ENCODE measurements at regions not wholly inside any gene's neighbourhood (a gene's known extent, or its start where the extent isn't known, plus 50 kb on each side); places are given as distances from the start of the nearest gene placed in this dataset.

DNA sequence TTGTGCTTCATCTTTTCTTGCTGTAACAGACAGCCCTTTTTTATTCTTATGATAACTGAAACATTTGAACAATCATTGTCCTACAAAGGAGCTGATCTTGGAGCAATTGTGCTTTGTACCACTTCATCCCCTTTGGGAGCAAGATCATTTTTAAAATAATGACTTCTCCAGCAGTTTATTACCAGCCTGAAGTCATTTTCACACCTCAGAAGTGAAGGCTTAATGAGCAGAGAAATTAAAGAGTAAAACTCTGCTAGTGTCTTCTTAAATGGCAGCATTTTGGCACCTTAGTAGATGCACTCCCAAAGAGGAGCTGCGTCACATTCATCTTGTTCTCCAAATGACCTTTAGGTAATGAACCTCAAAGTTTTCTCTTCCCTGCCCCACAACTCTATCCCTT, 439.6 kb upstream of the CAMK1G start:
- Histone ChIP-seq H3K36me3 (no peaks in the 10 kb centered on the region), H3K27me3 (no peaks in the 10 kb centered on the region), H3K27ac (no peak overlapping the region), H3K4me1 (no peaks in the 10 kb centered on the region), H3K4me3 (no peak overlapping the region), H3K9me3 (no peaks in the 10 kb centered on the region)
- FAIRE-seq (no peak), ATAC-seq (no peak), DNase-seq (no peak)
- intact Hi-C loops (cut with DNase I), result no loop called here
- TF ChIP-seq, protein P1, sequence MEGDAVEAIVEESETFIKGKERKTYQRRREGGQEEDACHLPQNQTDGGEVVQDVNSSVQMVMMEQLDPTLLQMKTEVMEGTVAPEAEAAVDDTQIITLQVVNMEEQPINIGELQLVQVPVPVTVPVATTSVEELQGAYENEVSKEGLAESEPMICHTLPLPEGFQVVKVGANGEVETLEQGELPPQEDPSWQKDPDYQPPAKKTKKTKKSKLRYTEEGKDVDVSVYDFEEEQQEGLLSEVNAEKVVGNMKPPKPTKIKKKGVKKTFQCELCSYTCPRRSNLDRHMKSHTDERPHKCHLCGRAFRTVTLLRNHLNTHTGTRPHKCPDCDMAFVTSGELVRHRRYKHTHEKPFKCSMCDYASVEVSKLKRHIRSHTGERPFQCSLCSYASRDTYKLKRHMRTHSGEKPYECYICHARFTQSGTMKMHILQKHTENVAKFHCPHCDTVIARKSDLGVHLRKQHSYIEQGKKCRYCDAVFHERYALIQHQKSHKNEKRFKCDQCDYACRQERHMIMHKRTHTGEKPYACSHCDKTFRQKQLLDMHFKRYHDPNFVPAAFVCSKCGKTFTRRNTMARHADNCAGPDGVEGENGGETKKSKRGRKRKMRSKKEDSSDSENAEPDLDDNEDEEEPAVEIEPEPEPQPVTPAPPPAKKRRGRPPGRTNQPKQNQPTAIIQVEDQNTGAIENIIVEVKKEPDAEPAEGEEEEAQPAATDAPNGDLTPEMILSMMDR (IDR thresholded peaks at IDR 0.05), result no peak
- 78 to 100% methylated on average over 1 of the region's 1 CpG for WGBS, 2 donors

DNA sequence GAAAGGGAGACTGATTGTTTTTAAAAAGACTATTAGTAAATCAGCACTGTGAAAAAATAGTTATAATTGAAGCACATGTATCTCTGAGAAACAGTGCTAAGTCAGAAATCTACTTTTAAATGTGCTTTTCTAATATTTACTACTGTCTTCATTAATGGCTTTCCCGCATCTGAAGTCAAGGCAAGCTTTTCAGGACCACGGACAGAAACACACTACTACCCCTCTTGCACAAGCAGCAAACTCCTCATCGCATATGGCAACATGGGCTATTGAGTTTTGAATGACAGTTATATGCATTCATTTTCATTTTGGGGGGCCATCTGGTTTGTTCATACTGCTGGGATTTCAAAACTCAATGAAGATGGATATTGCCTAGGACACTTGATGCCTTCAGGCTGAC, 433.4 kb upstream of the CAMK1G start:
- H3K4me1 ChIP-seq, result no peaks in the 10 kb centered on the region
- H3K27ac ChIP-seq, result no peak overlapping the region
- H3K4me3 ChIP-seq, result no peak overlapping the region
- FAIRE-seq (no peak), ATAC-seq (peak in 1 of 4 donors; percentile 57), DNase-seq (peak in 1 of 6 donors; percentile 24)
- no peaks in the 10 kb centered on the region for H3K9me3 ChIP-seq
- H3K36me3 ChIP-seq, result no peaks in the 10 kb centered on the region
- intact Hi-C loops (cut with DNase I), result no loop called here
- TF ChIP-seq, protein P1 (IDR thresholded peaks at IDR 0.05), result no peak
- 13 to 14% methylated on average over 3 of the region's 3 CpGs for WGBS, 2 donors
- no peaks in the 10 kb centered on the region for H3K27me3 ChIP-seq

DNA sequence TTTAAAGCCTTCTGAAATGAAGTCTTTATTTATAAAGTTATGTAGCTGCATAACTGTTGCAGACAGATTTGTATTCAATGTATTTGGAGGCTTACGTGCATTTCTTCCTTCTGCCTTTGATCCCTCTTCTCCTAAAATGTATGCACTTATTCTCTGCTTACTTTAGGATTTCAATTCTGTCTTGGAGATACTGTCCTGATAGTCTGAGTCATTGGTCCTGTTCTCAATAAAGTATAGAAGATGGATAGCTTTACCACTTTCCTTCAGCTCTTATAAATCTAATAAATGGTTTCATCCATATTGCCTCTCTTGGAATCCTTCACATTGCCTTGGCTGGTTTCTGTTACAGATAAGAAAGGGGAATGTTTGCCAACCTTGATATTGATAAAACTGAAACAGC, 430.1 kb upstream of the CAMK1G start:
- TF ChIP-seq, protein P1 (IDR thresholded peaks at IDR 0.05), result no peak
- H3K4me3 ChIP-seq, result no peak overlapping the region
- no peak for DNase-seq
- no peak for ATAC-seq
- no peak for FAIRE-seq
- intact Hi-C loops (cut with DNase I), result no loop called here
- no peaks in the 10 kb centered on the region for H3K9me3 ChIP-seq
- WGBS, 2 donors, result 65 to 81% methylated on average over 1 of the region's 1 CpG
- no peaks in the 10 kb centered on the region for H3K27me3 ChIP-seq
- no peak overlapping the region for H3K27ac ChIP-seq
- H3K36me3 ChIP-seq, result no peaks in the 10 kb centered on the region
- H3K4me1 ChIP-seq, result no peaks in the 10 kb centered on the region

DNA sequence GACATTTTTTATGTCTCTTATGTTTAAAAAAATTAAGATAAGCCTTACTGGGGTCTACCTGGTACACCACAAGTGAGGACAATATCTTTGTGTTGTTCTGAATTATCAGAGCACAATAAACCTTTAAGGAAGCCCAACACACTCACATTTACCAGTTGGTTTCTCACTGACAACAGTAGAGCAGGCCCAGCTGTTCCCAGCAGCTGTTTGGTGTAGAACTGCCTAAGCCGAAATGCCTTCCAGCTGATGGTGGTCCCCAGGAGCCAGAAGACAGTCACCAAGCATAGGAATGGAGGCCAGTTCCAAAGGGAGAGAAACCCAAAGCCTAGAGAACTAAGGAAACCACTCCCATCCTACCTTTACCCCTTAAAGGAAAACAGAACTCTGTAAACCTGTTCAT, 428.6 kb upstream of the CAMK1G start:
- no peak for ATAC-seq
- Histone ChIP-seq H3K4me1 (no peaks in the 10 kb centered on the region), H3K4me3 (no peak overlapping the region), H3K27ac (no peak overlapping the region), H3K36me3 (no peaks in the 10 kb centered on the region), H3K27me3 (no peaks in the 10 kb centered on the region), H3K9me3 (no peaks in the 10 kb centered on the region)
- FAIRE-seq, result no peak
- WGBS, 2 donors, result 50 to 68% methylated on average over 1 of the region's 1 CpG
- intact Hi-C loops (cut with DNase I), result no loop called here
- no peak for DNase-seq
- TF ChIP-seq, protein P1 (IDR thresholded peaks at IDR 0.05), result no peak

DNA sequence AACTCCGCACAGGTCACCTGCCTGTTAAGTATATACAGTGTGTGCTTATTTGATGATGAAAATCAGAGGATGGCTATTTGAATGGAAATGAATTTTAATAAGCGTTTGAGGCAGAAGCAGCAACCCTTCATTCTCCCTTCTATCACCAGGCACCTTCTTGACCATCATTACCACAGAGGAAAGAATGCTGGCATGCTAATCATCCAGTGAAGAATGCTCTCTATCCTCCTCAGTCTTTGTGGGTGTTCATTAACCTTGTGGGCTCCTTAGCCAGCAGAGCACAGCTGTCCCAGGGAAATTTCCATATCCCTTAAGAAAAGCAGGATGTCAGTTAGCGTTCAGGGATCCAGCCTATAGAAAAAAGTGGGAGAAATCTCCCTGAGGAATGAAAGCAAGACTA, 428.0 kb upstream of the CAMK1G start:
- no peak for ATAC-seq
- DNase-seq, result no peak
- intact Hi-C loops (cut with DNase I), result no loop called here
- no peaks in the 10 kb centered on the region for H3K36me3 ChIP-seq
- 54 to 60% methylated on average over 3 of the region's 3 CpGs for WGBS, 2 donors
- H3K27ac ChIP-seq, result no peak overlapping the region
- no peak for FAIRE-seq
- H3K4me3 ChIP-seq, result no peak overlapping the region
- H3K9me3 ChIP-seq, result no peaks in the 10 kb centered on the region
- TF ChIP-seq, protein P1 (IDR thresholded peaks at IDR 0.05), result no peak
- no peaks in the 10 kb centered on the region for H3K27me3 ChIP-seq
- H3K4me1 ChIP-seq, result no peaks in the 10 kb centered on the region
